ENCODE measurements at regions not wholly inside any gene's neighbourhood (a gene's known extent, or its start where the extent isn't known, plus 50 kb on each side); places are given as distances from the start of the nearest gene placed in this dataset.

GRCh38 chr9:74102702-74103101 is 394.4 kb upstream of the RORB start:
- H3K9me3 Mint-ChIP-seq: peaks cover 5% of the 10 kb centered on the region
- no peaks in the 10 kb centered on the region for H3K27me3 Mint-ChIP-seq
- no peak overlapping the region for H3K4me3 Mint-ChIP-seq
- H3K4me1 Mint-ChIP-seq (ENCODE audit: low read depth): no peaks in the 10 kb centered on the region
- no peak overlapping the region for H3K27ac Mint-ChIP-seq
- intact Hi-C loops (cut with micrococcal nuclease): no loop called here
- no peaks in the 10 kb centered on the region for H3K36me3 Mint-ChIP-seq (ENCODE audit: low read depth)

DNA sequence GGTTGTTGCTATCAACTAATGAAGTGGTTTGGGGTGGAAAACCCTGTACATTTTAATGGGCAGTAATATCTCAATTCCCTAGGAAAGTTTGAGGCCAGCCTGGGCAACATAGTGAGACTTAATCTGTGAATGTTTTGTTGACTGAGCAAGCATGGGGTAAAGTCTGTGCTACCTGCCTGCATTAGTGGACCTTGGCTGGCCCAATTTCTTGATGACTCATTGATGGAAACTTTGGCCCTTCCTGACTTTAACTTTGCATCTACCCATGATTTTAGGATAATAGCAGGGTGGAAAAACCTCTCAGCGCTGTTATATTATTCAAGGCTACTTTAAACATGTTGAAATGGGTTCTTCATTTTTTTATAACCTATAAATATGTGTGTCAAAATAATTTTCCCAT is 389.4 kb upstream of the RORB start:
- H3K27me3 Mint-ChIP-seq: no peaks in the 10 kb centered on the region
- no peak overlapping the region for H3K27ac Mint-ChIP-seq
- H3K4me3 Mint-ChIP-seq: no peak overlapping the region
- intact Hi-C loops (cut with micrococcal nuclease): no loop called here
- H3K4me1 Mint-ChIP-seq (ENCODE audit: low read depth): no peaks in the 10 kb centered on the region
- no peaks in the 10 kb centered on the region for H3K36me3 Mint-ChIP-seq (ENCODE audit: low read depth)
- H3K9me3 Mint-ChIP-seq: no peaks in the 10 kb centered on the region

GRCh38 chr9:74115976-74116375 is 381.2 kb upstream of the RORB start:
- Mint-ChIP-seq H3K9me3 (no peaks in the 10 kb centered on the region), H3K27me3 (no peaks in the 10 kb centered on the region), H3K36me3 (ENCODE audit: low read depth) (no peaks in the 10 kb centered on the region), H3K27ac (no peak overlapping the region), H3K4me3 (no peak overlapping the region), H3K4me1 (ENCODE audit: low read depth) (no peaks in the 10 kb centered on the region)
- intact Hi-C loops (cut with micrococcal nuclease): no loop called here

GRCh38 chr9:74117151-74117550 is 380.0 kb upstream of the RORB start:
- intact Hi-C loops (cut with micrococcal nuclease): no loop called here
- Mint-ChIP-seq H3K36me3 (ENCODE audit: low read depth) (no peaks in the 10 kb centered on the region), H3K27ac (no peak overlapping the region), H3K9me3 (no peaks in the 10 kb centered on the region), H3K4me3 (no peak overlapping the region), H3K4me1 (ENCODE audit: low read depth) (no peaks in the 10 kb centered on the region), H3K27me3 (no peaks in the 10 kb centered on the region)

DNA sequence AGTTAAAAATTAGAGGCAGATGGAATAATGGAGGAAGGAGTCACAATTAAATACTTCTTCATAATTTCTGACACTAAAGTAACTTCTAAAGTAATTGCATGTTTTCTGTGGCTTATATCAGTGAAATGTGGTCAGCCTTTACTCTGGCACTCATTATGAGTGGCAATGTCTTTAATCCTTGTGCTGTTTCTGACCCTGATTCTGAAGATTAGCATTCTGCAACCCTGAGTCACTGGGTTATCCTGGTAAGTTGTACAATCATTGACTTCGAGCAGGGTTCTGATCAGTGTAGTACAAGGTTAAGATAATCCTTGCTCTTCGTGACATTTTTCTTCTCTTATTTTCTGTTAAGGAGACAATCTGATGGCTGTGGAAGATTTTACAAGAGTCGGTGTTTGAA is 379.4 kb upstream of the RORB start:
- H3K9me3 Mint-ChIP-seq: no peaks in the 10 kb centered on the region
- no peak overlapping the region for H3K27ac Mint-ChIP-seq
- no peaks in the 10 kb centered on the region for H3K4me1 Mint-ChIP-seq (ENCODE audit: low read depth)
- no peaks in the 10 kb centered on the region for H3K36me3 Mint-ChIP-seq (ENCODE audit: low read depth)
- intact Hi-C loops (cut with micrococcal nuclease): no loop called here
- H3K27me3 Mint-ChIP-seq: no peaks in the 10 kb centered on the region
- H3K4me3 Mint-ChIP-seq: no peak overlapping the region

- Mint-ChIP-seq H3K36me3 (ENCODE audit: low read depth) (no peaks in the 10 kb centered on the region), H3K4me3 (no peak overlapping the region), H3K9me3 (no peaks in the 10 kb centered on the region), H3K4me1 (ENCODE audit: low read depth) (no peaks in the 10 kb centered on the region), H3K27ac (no peak overlapping the region), H3K27me3 (no peaks in the 10 kb centered on the region)
- intact Hi-C loops (cut with micrococcal nuclease): no loop called here
Measured at GRCh38 chr9:74120061-74120460, 377.1 kb upstream of the RORB start.

DNA sequence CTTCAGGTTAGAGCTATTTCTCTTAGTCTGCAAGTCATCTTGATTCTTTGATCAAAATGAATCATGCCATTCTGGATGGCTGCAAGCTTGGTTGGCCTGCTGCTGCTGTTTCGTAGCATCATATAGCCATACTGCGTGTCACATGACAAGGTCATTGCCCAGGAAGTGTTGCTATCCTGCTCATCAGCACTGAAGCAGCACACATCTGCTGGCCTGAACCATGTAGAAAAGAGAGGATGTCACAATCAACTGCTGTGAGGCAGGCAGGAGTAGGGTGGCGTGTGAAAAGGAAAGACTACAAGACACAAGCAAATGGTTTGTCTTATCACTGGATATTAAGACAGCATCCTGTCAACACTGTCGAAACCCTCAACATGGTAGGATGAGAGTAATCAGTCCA is 376.7 kb upstream of the RORB start:
- no peaks in the 10 kb centered on the region for H3K4me1 Mint-ChIP-seq (ENCODE audit: low read depth)
- H3K4me3 Mint-ChIP-seq: no peak overlapping the region
- H3K36me3 Mint-ChIP-seq (ENCODE audit: low read depth): no peaks in the 10 kb centered on the region
- intact Hi-C loops (cut with micrococcal nuclease): no loop called here
- H3K27ac Mint-ChIP-seq: no peak overlapping the region
- no peaks in the 10 kb centered on the region for H3K9me3 Mint-ChIP-seq
- no peaks in the 10 kb centered on the region for H3K27me3 Mint-ChIP-seq

GRCh38 chr9:74122216-74122615 is 374.9 kb upstream of the RORB start:
- Mint-ChIP-seq H3K9me3 (no peaks in the 10 kb centered on the region), H3K36me3 (ENCODE audit: low read depth) (no peaks in the 10 kb centered on the region), H3K27ac (no peak overlapping the region), H3K27me3 (no peaks in the 10 kb centered on the region), H3K4me3 (no peak overlapping the region), H3K4me1 (ENCODE audit: low read depth) (no peaks in the 10 kb centered on the region)
- intact Hi-C loops (cut with micrococcal nuclease): no loop called here

GRCh38 chr9:74122661-74123060 is 374.5 kb upstream of the RORB start:
- no peaks in the 10 kb centered on the region for H3K4me1 Mint-ChIP-seq (ENCODE audit: low read depth)
- H3K9me3 Mint-ChIP-seq: no peaks in the 10 kb centered on the region
- H3K27me3 Mint-ChIP-seq: no peaks in the 10 kb centered on the region
- no peaks in the 10 kb centered on the region for H3K36me3 Mint-ChIP-seq (ENCODE audit: low read depth)
- intact Hi-C loops (cut with micrococcal nuclease): no loop called here
- H3K4me3 Mint-ChIP-seq: no peak overlapping the region
- H3K27ac Mint-ChIP-seq: no peak overlapping the region

- intact Hi-C loops (cut with micrococcal nuclease): no loop called here
- Mint-ChIP-seq H3K4me3 (no peak overlapping the region), H3K36me3 (ENCODE audit: low read depth) (no peaks in the 10 kb centered on the region), H3K4me1 (ENCODE audit: low read depth) (no peaks in the 10 kb centered on the region), H3K27me3 (no peaks in the 10 kb centered on the region), H3K27ac (no peak overlapping the region), H3K9me3 (no peaks in the 10 kb centered on the region)
Measured at GRCh38 chr9:74125941-74126340, 371.2 kb upstream of the RORB start.

DNA sequence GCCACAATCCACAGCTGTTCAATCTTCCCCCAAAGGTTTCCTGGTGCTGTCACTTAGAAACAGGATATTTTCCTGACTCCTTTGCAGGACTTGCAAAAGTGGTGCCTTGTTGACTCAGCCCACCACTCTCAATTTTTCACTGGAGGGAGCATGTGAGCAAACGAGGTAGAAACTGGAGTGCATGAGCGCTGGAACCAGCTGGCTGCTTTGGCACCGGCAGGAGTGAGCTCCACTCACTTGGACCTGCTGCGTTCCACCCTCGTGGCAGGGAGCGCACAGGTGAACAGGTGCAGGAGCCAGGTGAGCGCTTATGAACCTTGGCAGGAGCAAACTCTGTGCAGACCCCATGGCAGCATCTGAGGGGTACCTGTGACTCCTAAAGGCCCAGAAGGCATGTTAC is 364.1 kb upstream of the RORB start:
- Mint-ChIP-seq H3K27ac (no peak overlapping the region), H3K27me3 (no peaks in the 10 kb centered on the region), H3K9me3 (no peaks in the 10 kb centered on the region), H3K4me1 (ENCODE audit: low read depth) (no peaks in the 10 kb centered on the region), H3K4me3 (no peak overlapping the region), H3K36me3 (ENCODE audit: low read depth) (no peaks in the 10 kb centered on the region)
- intact Hi-C loops (cut with micrococcal nuclease): no loop called here

- H3K36me3 Mint-ChIP-seq (ENCODE audit: low read depth): no peaks in the 10 kb centered on the region
- H3K4me1 Mint-ChIP-seq (ENCODE audit: low read depth): no peaks in the 10 kb centered on the region
- H3K27me3 Mint-ChIP-seq: no peaks in the 10 kb centered on the region
- H3K9me3 Mint-ChIP-seq: no peaks in the 10 kb centered on the region
- H3K4me3 Mint-ChIP-seq: no peak overlapping the region
- H3K27ac Mint-ChIP-seq: no peak overlapping the region
- intact Hi-C loops (cut with micrococcal nuclease): no loop called here
Measured at GRCh38 chr9:74133921-74134320, 363.2 kb upstream of the RORB start.

DNA sequence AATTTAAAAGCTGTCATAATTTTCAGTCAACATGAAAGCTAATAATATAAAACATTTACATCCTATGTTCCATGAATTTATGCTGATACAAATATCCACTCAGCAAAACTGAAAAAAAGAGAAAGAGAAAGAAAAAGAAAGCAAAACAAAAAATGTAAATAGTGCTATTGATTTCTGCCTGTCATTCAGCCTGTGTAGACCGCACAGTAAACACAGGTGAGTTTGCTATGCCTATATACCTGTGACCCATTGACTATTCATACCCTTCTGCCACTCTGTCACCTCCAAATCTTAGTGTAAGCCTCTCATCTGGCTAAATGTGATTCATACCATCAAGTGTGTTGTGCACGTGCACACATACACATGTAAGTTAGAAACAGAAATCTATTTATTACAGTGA is 359.0 kb upstream of the RORB start:
- Mint-ChIP-seq H3K9me3 (peaks cover 10% of the 10 kb centered on the region), H3K4me3 (no peak overlapping the region), H3K27ac (no peak overlapping the region), H3K27me3 (no peaks in the 10 kb centered on the region), H3K36me3 (ENCODE audit: low read depth) (no peaks in the 10 kb centered on the region), H3K4me1 (ENCODE audit: low read depth) (no peaks in the 10 kb centered on the region)
- intact Hi-C loops (cut with micrococcal nuclease): no loop called here

- no peaks in the 10 kb centered on the region for H3K36me3 Mint-ChIP-seq (ENCODE audit: low read depth)
- H3K9me3 Mint-ChIP-seq: peaks cover 10% of the 10 kb centered on the region
- no peak overlapping the region for H3K27ac Mint-ChIP-seq
- H3K4me1 Mint-ChIP-seq (ENCODE audit: low read depth): no peaks in the 10 kb centered on the region
- intact Hi-C loops (cut with micrococcal nuclease): no loop called here
- no peaks in the 10 kb centered on the region for H3K27me3 Mint-ChIP-seq
- no peak overlapping the region for H3K4me3 Mint-ChIP-seq
Measured at GRCh38 chr9:74140141-74140540, 357.0 kb upstream of the RORB start.

- Mint-ChIP-seq H3K27me3 (no peaks in the 10 kb centered on the region), H3K36me3 (ENCODE audit: low read depth) (no peaks in the 10 kb centered on the region), H3K9me3 (peaks cover 13% of the 10 kb centered on the region), H3K4me1 (ENCODE audit: low read depth) (no peaks in the 10 kb centered on the region), H3K4me3 (no peak overlapping the region), H3K27ac (no peak overlapping the region)
- intact Hi-C loops (cut with micrococcal nuclease): no loop called here
Measured at GRCh38 chr9:74147906-74148305, 349.2 kb upstream of the RORB start.

DNA sequence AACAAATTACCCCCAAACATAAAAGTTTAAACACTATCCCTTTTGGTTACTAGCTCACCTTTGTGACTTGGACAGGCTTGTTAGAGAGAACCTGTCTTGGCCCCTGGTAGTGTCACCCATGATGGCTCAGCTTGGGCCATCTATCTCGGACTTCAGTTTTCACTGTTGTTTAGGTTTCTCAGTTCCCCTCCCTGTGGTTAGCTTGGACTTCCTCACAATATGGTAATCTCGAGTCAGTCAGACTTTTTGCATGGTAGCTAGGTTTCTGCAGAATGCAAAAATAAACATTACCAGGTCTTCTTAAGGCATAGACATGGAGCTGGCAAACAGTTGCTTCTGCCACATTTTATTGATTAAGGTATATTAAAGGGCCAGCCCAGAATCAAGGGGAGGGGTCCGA is 324.3 kb upstream of the RORB start:
- intact Hi-C loops (cut with micrococcal nuclease): no loop called here

More for the DNA sequence above, 324.3 kb upstream of the RORB start:
- Mint-ChIP-seq H3K27ac (no peak overlapping the region), H3K4me1 (ENCODE audit: low read depth) (no peaks in the 10 kb centered on the region), H3K27me3 (no peaks in the 10 kb centered on the region), H3K4me3 (no peak overlapping the region), H3K9me3 (peaks cover 28% of the 10 kb centered on the region), H3K36me3 (ENCODE audit: low read depth) (no peaks in the 10 kb centered on the region)
